ENCODE measurements at regions not wholly inside any gene's neighbourhood (a gene's known extent, or its start where the extent isn't known, plus 50 kb on each side); places are given as distances from the start of the nearest gene placed in this dataset.
A peak's percentile ranks its signal among the peaks of the same experiment; 100 is the strongest.

DNA sequence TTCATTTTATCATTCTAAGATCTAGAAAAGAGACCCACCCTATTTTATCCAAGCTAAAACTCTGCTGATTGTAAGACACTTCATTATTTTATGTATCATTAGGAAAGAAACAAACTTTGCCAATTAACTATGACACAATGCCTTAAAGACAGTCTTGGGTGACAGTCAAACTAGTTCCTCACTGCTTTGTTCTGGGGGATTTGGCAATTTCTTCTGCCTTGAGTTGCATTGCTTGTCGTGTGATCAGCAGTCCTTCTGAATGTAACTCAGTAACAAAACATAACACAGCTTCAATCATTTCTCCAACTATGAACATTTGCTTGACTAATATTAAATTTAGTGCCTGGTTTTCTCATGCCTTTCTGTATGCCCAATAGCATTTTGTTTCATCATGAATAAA, 577.9 kb upstream of the DIPK2B start:
- Histone ChIP-seq H3K27ac (ENCODE audit: low read depth in 1 of 2, low read length in 1 of 2) (no peak overlapping the region), H3K9me3 (ENCODE audit: control insufficient read depth in 2 of 2, insufficient read depth in 1 of 2, low read length in 1 of 2) (no peaks in the 10 kb centered on the region), H3K27me3 (ENCODE audit: control insufficient read depth in 2 of 2, insufficient read depth in 1 of 2, low read length in 1 of 2) (no peaks in the 10 kb centered on the region), H3K36me3 (ENCODE audit: control insufficient read depth in 2 of 2, insufficient read depth in 2 of 2, low read length in 1 of 2) (no peaks in the 10 kb centered on the region), H3K4me3 (ENCODE audit: low read length in 2 of 2) (no peak overlapping the region), H3K4me1 (ENCODE audit: control insufficient read depth in 2 of 2, insufficient read depth in 2 of 2, low read length in 2 of 2) (no peaks in the 10 kb centered on the region)
- WGBS: 88% methylated on average over 1 of the region's 1 CpG
- no peak for DNase-seq (ENCODE audit: low read depth in 6 of 9, low spot score in 9 of 9)

DNA sequence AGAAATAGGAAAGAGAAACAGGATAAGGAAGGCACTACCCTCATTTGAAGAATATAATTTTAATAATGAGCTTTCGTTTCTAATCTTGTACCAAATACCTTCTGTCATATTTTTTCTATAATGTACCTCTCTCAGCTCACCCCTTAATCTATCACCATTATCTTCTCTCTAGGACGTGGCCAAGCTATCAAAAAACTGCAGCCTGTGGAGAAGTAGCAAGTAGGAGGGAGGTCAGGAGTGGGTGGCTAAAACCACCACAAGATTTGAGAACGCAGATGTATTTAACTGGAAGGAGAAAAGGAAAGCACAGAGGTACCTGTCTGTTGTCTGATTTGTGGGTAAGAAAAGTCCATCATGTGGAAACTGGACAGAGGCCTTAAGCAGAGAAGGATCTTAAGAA, 576.7 kb upstream of the DIPK2B start:
- no peak for DNase-seq (ENCODE audit: low read depth in 6 of 9, low spot score in 9 of 9)
- Histone ChIP-seq H3K4me3 (ENCODE audit: low read length in 2 of 2) (no peak overlapping the region), H3K27me3 (ENCODE audit: control insufficient read depth in 2 of 2, insufficient read depth in 1 of 2, low read length in 1 of 2) (no peaks in the 10 kb centered on the region), H3K27ac (ENCODE audit: low read depth in 1 of 2, low read length in 1 of 2) (no peak overlapping the region), H3K4me1 (ENCODE audit: control insufficient read depth in 2 of 2, insufficient read depth in 2 of 2, low read length in 2 of 2) (no peaks in the 10 kb centered on the region), H3K9me3 (ENCODE audit: control insufficient read depth in 2 of 2, insufficient read depth in 1 of 2, low read length in 1 of 2) (no peaks in the 10 kb centered on the region), H3K36me3 (ENCODE audit: control insufficient read depth in 2 of 2, insufficient read depth in 2 of 2, low read length in 1 of 2) (no peaks in the 10 kb centered on the region)
- WGBS: 74% methylated on average over 3 of the region's 3 CpGs

DNA sequence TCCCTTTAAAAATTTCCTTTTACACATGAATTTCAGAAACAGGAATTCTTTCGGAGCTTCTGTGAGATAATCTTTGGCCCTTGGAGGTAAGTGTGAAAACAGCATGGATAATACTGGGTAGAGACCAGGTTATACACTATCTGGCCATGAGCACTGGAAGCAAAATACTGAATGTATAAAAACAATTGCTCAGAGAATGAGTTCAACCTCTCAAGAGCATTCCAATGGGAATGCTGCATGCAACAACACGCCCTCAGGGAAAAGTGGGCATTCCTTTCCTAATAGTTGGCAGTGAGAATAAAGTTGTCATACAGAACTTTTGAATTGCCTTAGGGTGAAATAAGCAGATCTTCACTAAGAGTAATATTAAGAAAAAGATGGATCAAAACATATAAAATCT, 574.8 kb upstream of the DIPK2B start:
- no peaks in the 10 kb centered on the region for H3K27me3 ChIP-seq (ENCODE audit: control insufficient read depth in 2 of 2, insufficient read depth in 1 of 2, low read length in 1 of 2)
- H3K9me3 ChIP-seq (ENCODE audit: control insufficient read depth in 2 of 2, insufficient read depth in 1 of 2, low read length in 1 of 2): no peaks in the 10 kb centered on the region
- H3K36me3 ChIP-seq (ENCODE audit: control insufficient read depth in 2 of 2, insufficient read depth in 2 of 2, low read length in 1 of 2): no peaks in the 10 kb centered on the region
- H3K4me3 ChIP-seq (ENCODE audit: low read length in 2 of 2): no peak overlapping the region
- peaks cover 0 to 6% of the 10 kb centered on the region in 2 donors for H3K4me1 ChIP-seq (ENCODE audit: control insufficient read depth in 2 of 2, insufficient read depth in 2 of 2, low read length in 2 of 2)
- 92% methylated on average over 2 of the region's 2 CpGs for WGBS
- no peak for DNase-seq (ENCODE audit: low read depth in 6 of 9, low spot score in 9 of 9)
- H3K27ac ChIP-seq (ENCODE audit: low read depth in 1 of 2, low read length in 1 of 2): no peak overlapping the region

DNA sequence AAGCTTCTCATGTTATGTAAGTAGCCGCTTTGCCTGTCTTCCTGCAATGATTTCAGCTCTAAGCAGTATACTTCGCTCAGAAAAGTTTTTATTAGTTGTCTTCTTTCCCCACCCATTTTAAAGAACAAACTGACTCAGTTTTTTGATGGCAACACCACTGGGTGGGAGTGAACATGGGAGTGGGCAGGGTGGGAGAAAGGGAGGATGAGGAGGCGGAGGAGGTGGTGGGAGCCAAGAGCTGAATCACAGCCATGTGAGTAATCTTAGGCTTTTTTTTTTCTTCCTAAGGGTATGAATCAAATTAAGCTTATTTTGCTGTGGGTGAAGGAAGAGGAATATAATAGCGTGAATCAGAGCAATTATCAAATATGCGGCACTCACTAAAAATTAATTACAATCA, 574.3 kb upstream of the DIPK2B start:
- WGBS: 94% methylated on average over 5 of the region's 5 CpGs

DNA sequence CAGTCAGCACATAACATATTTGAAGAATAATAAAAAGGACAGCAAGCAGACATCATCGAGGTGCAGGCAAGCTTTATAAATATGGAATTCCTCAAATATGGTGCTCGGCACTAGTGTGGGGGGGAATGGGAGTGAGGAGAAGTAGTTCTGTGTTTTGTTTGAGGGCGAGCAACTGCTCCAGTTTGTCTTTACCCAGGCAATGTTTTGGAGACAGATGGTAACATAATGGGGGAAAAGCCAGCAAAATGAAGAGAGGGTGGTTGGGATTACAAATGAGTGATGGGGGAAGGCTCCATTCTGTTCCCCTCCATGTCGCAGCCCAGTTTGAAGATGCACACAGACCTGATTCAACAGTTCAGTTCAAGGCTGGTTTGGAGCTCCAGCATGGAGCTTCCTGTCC, 572.9 kb upstream of the DIPK2B start:
- no peaks in the 10 kb centered on the region for H3K27me3 ChIP-seq (ENCODE audit: control insufficient read depth in 2 of 2, insufficient read depth in 1 of 2, low read length in 1 of 2)
- H3K27ac ChIP-seq (ENCODE audit: low read depth in 1 of 2, low read length in 1 of 2): no peak overlapping the region
- no peak for DNase-seq (ENCODE audit: low read depth in 6 of 9, low spot score in 9 of 9)

More for the DNA sequence above, 574.3 kb upstream of the DIPK2B start:
- H3K4me3 ChIP-seq (ENCODE audit: low read length in 2 of 2): no peak overlapping the region
- no peak for DNase-seq (ENCODE audit: low read depth in 6 of 9, low spot score in 9 of 9)
- H3K36me3 ChIP-seq (ENCODE audit: control insufficient read depth in 2 of 2, insufficient read depth in 2 of 2, low read length in 1 of 2): no peaks in the 10 kb centered on the region
- H3K9me3 ChIP-seq (ENCODE audit: control insufficient read depth in 2 of 2, insufficient read depth in 1 of 2, low read length in 1 of 2): no peaks in the 10 kb centered on the region
- H3K27me3 ChIP-seq (ENCODE audit: control insufficient read depth in 2 of 2, insufficient read depth in 1 of 2, low read length in 1 of 2): no peaks in the 10 kb centered on the region
- H3K4me1 ChIP-seq (ENCODE audit: control insufficient read depth in 2 of 2, insufficient read depth in 2 of 2, low read length in 2 of 2): peaks cover 0 to 8% of the 10 kb centered on the region in 2 donors
- H3K27ac ChIP-seq (ENCODE audit: low read depth in 1 of 2, low read length in 1 of 2): no peak overlapping the region

DNA sequence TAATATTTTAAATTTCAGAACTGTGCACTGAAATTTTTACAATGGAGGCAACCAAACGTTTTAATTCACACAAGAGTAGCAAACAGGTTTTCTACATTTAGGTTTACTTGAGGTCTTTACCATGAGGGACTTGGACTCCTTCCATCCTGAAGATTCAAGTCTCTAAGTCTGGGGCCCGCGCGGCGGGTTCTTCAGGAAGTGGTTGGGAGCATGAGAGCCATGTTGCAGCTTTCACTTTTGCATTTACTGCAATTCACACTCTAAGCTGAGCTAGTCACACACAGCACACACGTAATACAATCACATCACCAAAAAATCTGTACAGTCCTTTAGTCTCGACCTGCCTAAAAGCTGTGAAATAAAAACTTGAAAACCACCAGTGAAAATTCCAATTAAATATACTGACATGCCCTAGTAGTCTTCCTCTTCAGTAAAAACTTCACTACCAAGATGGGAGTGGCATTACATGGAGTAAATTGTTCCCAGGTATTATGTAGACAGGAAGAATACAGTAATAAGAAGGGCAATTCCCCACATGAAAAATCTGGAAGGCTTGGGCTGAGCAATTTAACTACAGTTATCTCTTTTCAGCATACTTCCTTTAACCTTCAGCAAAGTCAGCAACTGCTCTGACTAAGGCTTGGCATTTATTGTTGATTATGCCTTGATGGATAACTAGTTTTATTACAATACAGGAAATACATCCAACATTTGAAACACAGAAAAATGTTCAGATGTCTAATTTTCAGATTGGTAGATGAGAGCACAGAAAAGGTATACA, 571.1 kb upstream of the DIPK2B start:
- Histone ChIP-seq H3K4me1 (ENCODE audit: control insufficient read depth in 2 of 2, insufficient read depth in 2 of 2, low read length in 2 of 2) (peaks cover 4 to 8% of the 10 kb centered on the region in 2 donors), H3K36me3 (ENCODE audit: control insufficient read depth in 2 of 2, insufficient read depth in 2 of 2, low read length in 1 of 2) (no peaks in the 10 kb centered on the region), H3K27ac (ENCODE audit: low read depth in 1 of 2, low read length in 1 of 2) (peak overlapping the region; percentile 66 to 76), H3K9me3 (ENCODE audit: control insufficient read depth in 2 of 2, insufficient read depth in 1 of 2, low read length in 1 of 2) (no peaks in the 10 kb centered on the region), H3K27me3 (ENCODE audit: control insufficient read depth in 2 of 2, insufficient read depth in 1 of 2, low read length in 1 of 2) (no peaks in the 10 kb centered on the region), H3K4me3 (ENCODE audit: low read length in 2 of 2) (peak overlapping the region; percentile 15 to 21)
- WGBS: 4% methylated on average over 7 of the region's 7 CpGs
- peak in 4 of 9 donors; percentile 40 to 81 (median 46) for DNase-seq (ENCODE audit: low read depth in 6 of 9, low spot score in 9 of 9)

More for the DNA sequence above, 572.9 kb upstream of the DIPK2B start:
- Histone ChIP-seq H3K36me3 (ENCODE audit: control insufficient read depth in 2 of 2, insufficient read depth in 2 of 2, low read length in 1 of 2) (no peaks in the 10 kb centered on the region), H3K4me3 (ENCODE audit: low read length in 2 of 2) (no peak overlapping the region), H3K9me3 (ENCODE audit: control insufficient read depth in 2 of 2, insufficient read depth in 1 of 2, low read length in 1 of 2) (no peaks in the 10 kb centered on the region), H3K4me1 (ENCODE audit: control insufficient read depth in 2 of 2, insufficient read depth in 2 of 2, low read length in 2 of 2) (peaks cover 0 to 8% of the 10 kb centered on the region in 2 donors)
- WGBS: 99% methylated on average over 4 of the region's 4 CpGs

DNA sequence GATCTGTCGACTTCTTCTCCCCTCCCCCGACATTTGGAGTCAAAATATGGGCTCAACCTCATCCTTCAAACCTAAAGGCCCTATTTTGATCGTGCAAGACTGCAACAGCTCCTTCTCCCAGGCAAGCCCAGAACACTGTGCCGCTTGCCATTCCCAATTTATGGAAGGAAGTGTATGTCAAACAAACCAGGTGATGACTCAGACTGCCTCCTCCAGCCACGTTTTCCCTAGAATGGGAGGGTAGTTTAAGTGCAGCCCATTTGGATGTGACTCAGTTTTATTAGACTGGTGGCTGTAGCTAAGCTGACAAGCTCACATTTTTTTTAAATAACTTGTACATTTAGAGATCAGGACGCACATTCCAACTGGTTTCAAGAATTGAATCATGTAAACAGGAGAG, 570.4 kb upstream of the DIPK2B start:
- H3K9me3 ChIP-seq (ENCODE audit: control insufficient read depth in 2 of 2, insufficient read depth in 1 of 2, low read length in 1 of 2): no peaks in the 10 kb centered on the region
- peak overlapping the region in 1 of 2 donors; percentile 21 for H3K4me3 ChIP-seq (ENCODE audit: low read length in 2 of 2)
- H3K27ac ChIP-seq (ENCODE audit: low read depth in 1 of 2, low read length in 1 of 2): peak overlapping the region; percentile 46 to 76
- no peaks in the 10 kb centered on the region for H3K27me3 ChIP-seq (ENCODE audit: control insufficient read depth in 2 of 2, insufficient read depth in 1 of 2, low read length in 1 of 2)
- no peaks in the 10 kb centered on the region for H3K36me3 ChIP-seq (ENCODE audit: control insufficient read depth in 2 of 2, insufficient read depth in 2 of 2, low read length in 1 of 2)
- 33% methylated on average over 6 of the region's 6 CpGs for WGBS
- H3K4me1 ChIP-seq (ENCODE audit: control insufficient read depth in 2 of 2, insufficient read depth in 2 of 2, low read length in 2 of 2): peaks cover 4 to 8% of the 10 kb centered on the region in 2 donors
- no peak for DNase-seq (ENCODE audit: low read depth in 6 of 9, low spot score in 9 of 9)

DNA sequence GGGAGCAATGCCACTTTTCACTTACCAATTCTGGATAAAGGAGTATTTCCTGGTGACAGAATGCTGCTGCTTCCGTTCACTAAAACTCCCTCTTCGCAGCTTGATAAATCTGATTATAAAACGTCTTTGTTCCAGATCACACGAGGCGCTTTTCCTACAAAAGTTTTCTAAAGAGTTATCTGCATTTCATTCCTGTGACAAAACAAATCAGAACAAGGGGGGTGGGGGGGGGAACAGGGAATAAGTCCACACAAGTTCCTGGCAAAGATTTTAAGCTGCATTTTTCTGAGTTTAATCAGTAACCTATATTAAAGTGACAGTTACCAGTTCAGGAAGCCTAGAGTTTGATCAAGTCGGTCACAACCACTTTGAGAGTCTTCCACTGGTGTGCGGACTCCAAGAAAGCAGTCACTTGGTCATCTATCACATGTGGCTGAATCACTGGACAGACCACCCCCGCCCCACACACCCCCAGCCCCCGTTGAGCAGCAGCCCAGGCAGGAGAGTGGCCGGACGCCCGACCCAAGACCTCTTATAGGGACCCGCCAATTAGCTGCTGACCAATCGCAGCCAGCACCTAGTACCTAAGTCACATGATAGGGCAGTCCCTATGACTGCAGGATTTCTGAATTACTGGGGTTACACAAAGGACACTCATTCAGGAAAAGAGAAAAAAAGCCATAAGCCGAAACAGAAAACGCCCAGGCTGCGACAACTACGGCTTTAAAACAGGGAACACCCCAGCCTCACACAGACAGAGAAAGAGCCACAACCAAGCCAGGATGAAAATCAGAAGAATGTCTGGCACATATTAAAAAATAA, 569.3 kb upstream of the DIPK2B start:
- Histone ChIP-seq H3K4me3 (ENCODE audit: low read length in 2 of 2) (peak overlapping the region; percentile 45 to 54), H3K4me1 (ENCODE audit: control insufficient read depth in 2 of 2, insufficient read depth in 2 of 2, low read length in 2 of 2) (peaks cover 4 to 8% of the 10 kb centered on the region in 2 donors), H3K9me3 (ENCODE audit: control insufficient read depth in 2 of 2, insufficient read depth in 1 of 2, low read length in 1 of 2) (no peaks in the 10 kb centered on the region), H3K27me3 (ENCODE audit: control insufficient read depth in 2 of 2, insufficient read depth in 1 of 2, low read length in 1 of 2) (no peaks in the 10 kb centered on the region), H3K36me3 (ENCODE audit: control insufficient read depth in 2 of 2, insufficient read depth in 2 of 2, low read length in 1 of 2) (no peaks in the 10 kb centered on the region), H3K27ac (ENCODE audit: low read depth in 1 of 2, low read length in 1 of 2) (peak overlapping the region; percentile 68 to 83)
- DNase-seq (ENCODE audit: low read depth in 6 of 9, low spot score in 9 of 9): peak in 1 of 9 donors; percentile 45
- under 1% methylated on average over 18 of the region's 18 CpGs for WGBS

DNA sequence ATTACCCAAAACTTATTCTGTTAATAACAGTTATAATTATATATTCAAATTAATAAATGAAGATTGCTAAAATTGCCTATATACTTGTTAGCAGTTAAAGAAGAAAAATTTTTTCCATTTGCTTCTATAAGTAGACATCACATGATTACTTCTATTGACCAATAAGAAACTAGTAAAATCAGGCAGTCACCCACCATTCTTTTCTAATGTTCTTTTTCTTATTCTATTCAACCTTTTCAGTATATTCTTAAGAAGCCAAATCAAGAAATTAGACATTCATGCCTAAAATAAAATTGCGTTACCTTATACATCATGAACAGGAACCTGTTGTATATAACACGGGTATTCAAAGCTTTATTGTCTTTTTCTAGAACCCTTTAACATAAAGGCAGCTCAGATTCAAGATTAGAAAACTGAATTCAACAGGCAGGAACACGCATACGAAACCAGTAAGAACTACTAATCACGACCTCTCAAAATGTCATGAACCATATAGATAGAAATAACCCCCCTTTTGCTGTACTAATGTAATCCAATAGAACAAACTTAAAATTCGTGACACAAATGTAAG, 568.1 kb upstream of the DIPK2B start:
- H3K4me3 ChIP-seq (ENCODE audit: low read length in 2 of 2): peak overlapping the region; percentile 45 to 54
- DNase-seq (ENCODE audit: low read depth in 6 of 9, low spot score in 9 of 9): peak in 1 of 9 donors; percentile 42
- H3K27ac ChIP-seq (ENCODE audit: low read depth in 1 of 2, low read length in 1 of 2): peak overlapping the region in 1 of 2 donors; percentile 68
- H3K36me3 ChIP-seq (ENCODE audit: control insufficient read depth in 2 of 2, insufficient read depth in 2 of 2, low read length in 1 of 2): no peaks in the 10 kb centered on the region
- no peaks in the 10 kb centered on the region for H3K9me3 ChIP-seq (ENCODE audit: control insufficient read depth in 2 of 2, insufficient read depth in 1 of 2, low read length in 1 of 2)
- H3K27me3 ChIP-seq (ENCODE audit: control insufficient read depth in 2 of 2, insufficient read depth in 1 of 2, low read length in 1 of 2): no peaks in the 10 kb centered on the region
- WGBS: 5% methylated on average over 6 of the region's 6 CpGs
- peaks cover 4 to 8% of the 10 kb centered on the region in 2 donors for H3K4me1 ChIP-seq (ENCODE audit: control insufficient read depth in 2 of 2, insufficient read depth in 2 of 2, low read length in 2 of 2)

All from thymus (tissue), 11 donors.